GM12878 (cell line): ENCODE measurements at regions not wholly inside any gene's neighbourhood (a gene's known extent, or its start where the extent isn't known, plus 50 kb on each side); places are given as distances from the start of the nearest gene placed in this dataset.

Source experiments
- ATAC-seq: fragments of 200-7000 bp; cut with Tn5 transposase; 3 replicates; pipeline ENCODE4 v1.9.1; 2020; ENCODE audit warnings: mild to moderate bottlenecking, moderate library complexity
- BruUV-seq: library from RNA; stranded (reverse); fragments of 400-500 nt; replicated peaks from 2 replicates; lab custom pipeline; 2021; lab: Mats Ljungman, UMichigan
- CTCF ChIA-PET: fragments of 300-600 bp; sonication (Branson Sonifier 250); formaldehyde crosslinking; extraction: SDS; loops from one replicate; lab custom pipeline; 2021; ENCODE audit warnings: inconsistent platforms; lab: Yijun Ruan, JAX
- POLR2A ChIA-PET: fragments of 350-600 bp; formaldehyde crosslinking; extraction: SDS; loops from one replicate; lab custom pipeline; 2021; ENCODE audit warnings: inconsistent platforms; lab: Charles Lee
- RAD21 ChIA-PET: fragments of 300-600 bp; sonication (Branson Sonifier 250); formaldehyde crosslinking; loops from one replicate; lab custom pipeline; 2023; ENCODE audit warnings: antibody characterized with exemption; ENCODE audit not compliant: unreplicated experiment; lab: Charles Lee
- SMC1A ChIA-PET: fragments of 300-600 bp; sonication (Branson Sonifier 250); formaldehyde crosslinking; loops from one replicate; lab custom pipeline; 2023; ENCODE audit not compliant: unreplicated experiment, uncharacterized antibody; lab: Charles Lee
- DNase-seq: peaks from one replicate; pipeline ENCODE4 v3.0.0-alpha.2; 2011; ENCODE audit warnings: low read depth, low spot score
- FAIRE-seq: peaks from 3 replicates; lab custom pipeline; 2011; peaks lifted over from hg19 to GRCh38; lab: Jason Lieb, UNC
- H2AFZ ChIP-seq: 2 replicates; pipeline ENCODE4 v1.6.0; 2011; ENCODE audit warnings: low read depth, low read length, control low read depth; ENCODE audit not compliant: control insufficient read depth
- H3K27ac ChIP-seq: 2 replicates; pipeline ENCODE4 v1.5.1; 2011; ENCODE audit warnings: control low read depth; ENCODE audit not compliant: control insufficient read depth, insufficient read depth
- H3K27me3 ChIP-seq, 2 experiments: replicated peaks in 1 of 2; 2 replicates each; pipeline versions ENCODE4 v1.6.0 to v1.6.1; 2011; ENCODE audit warnings: low read length in 1 of 2; ENCODE audit not compliant: control insufficient read depth in 2 of 2, insufficient read depth in 2 of 2
- H3K36me3 ChIP-seq, 2 experiments: 2 replicates each; pipeline ENCODE4 v1.5.1; 2011; ENCODE audit warnings: low read length in 1 of 2; ENCODE audit not compliant: control insufficient read depth in 2 of 2, insufficient read depth in 2 of 2
- H3K4me1 ChIP-seq: 2 replicates; pipeline ENCODE4 v1.6.1; 2011; ENCODE audit warnings: mild to moderate bottlenecking, low read length, moderate library complexity, mixed read lengths; ENCODE audit not compliant: control insufficient read depth, insufficient read depth
- H3K4me2 ChIP-seq: 2 replicates; pipeline ENCODE4 v1.6.0; 2011; ENCODE audit warnings: control low read depth; ENCODE audit not compliant: control insufficient read depth, insufficient read depth
- H3K4me3 ChIP-seq: fragments of 200-600 bp; sonication (generic); 2 replicates; pipeline ENCODE4 v1.5.1; 2016
- H3K79me2 ChIP-seq: 2 replicates; pipeline ENCODE4 v1.6.0; 2011; ENCODE audit warnings: low read length; ENCODE audit not compliant: control insufficient read depth, insufficient read depth
- H3K9ac ChIP-seq: 2 replicates; pipeline ENCODE4 v1.8.0; 2011; ENCODE audit warnings: low read length, control low read depth, mixed read lengths; ENCODE audit not compliant: control insufficient read depth, insufficient read depth
- H3K9me3 ChIP-seq: replicated peaks from 3 replicates; pipeline ENCODE4 v1.5.1; 2011; ENCODE audit warnings: mild to moderate bottlenecking, low read length; ENCODE audit not compliant: control insufficient read depth, insufficient read depth
- H4K20me1 ChIP-seq: 2 replicates; pipeline ENCODE4 v1.6.0; 2011; ENCODE audit not compliant: control insufficient read depth, insufficient read depth
- ASH2L ChIP-seq: fragments of 300-600, 200-600 bp; sonication (generic); IDR thresholded peaks from 2 replicates; pipeline ENCODE4 v1.6.1; 2017; ENCODE audit warnings: low read depth, mild to moderate bottlenecking, borderline replicate concordance
- CREM ChIP-seq: IDR thresholded peaks from 2 replicates; pipeline ENCODE4 v1.6.1; 2014; ENCODE audit warnings: antibody characterized with exemption, low read depth
- EGR1 ChIP-seq, 2 experiments: IDR thresholded peaks; 1 replicate in 1 of 2; 2 replicates in 1 of 2; pipeline ENCODE4 v1.6.1; 2011 to 2012; ENCODE audit warnings: low read depth in 2 of 2, low read length in 2 of 2, borderline replicate concordance in 1 of 2, mild to moderate bottlenecking in 1 of 2, moderate library complexity in 1 of 2
- HDAC2 ChIP-seq: fragments of 200-600 bp; sonication (generic); IDR thresholded peaks from 2 replicates; pipeline ENCODE4 v1.6.1; 2017
- KAT2A ChIP-seq: conservative IDR thresholded peaks from 2 replicates; pipeline ENCODE4 v1.6.1; 2011; ENCODE audit warnings: low read depth, low read length; ENCODE audit not compliant: control insufficient read depth
- KLF5 ChIP-seq: fragments of 450-650 bp; IDR thresholded peaks from 2 replicates; pipeline ENCODE4 v1.6.1; 2014; ENCODE audit warnings: mild to moderate bottlenecking; ENCODE audit not compliant: partially characterized antibody
- MLLT1 ChIP-seq: fragments of 450-650 bp; IDR thresholded peaks from 2 replicates; pipeline ENCODE4 v1.6.1; 2016; ENCODE audit warnings: mild to moderate bottlenecking
- MXI1 ChIP-seq: fragments of 150-350 bp; IDR thresholded peaks from 2 replicates; pipeline ENCODE4 v1.6.1; 2011; ENCODE audit warnings: low read depth, mild to moderate bottlenecking, inconsistent platforms, low read length, improper control_type of control experiment
- NR2C1 ChIP-seq: fragments of 450-650 bp; IDR thresholded peaks from 2 replicates; pipeline ENCODE4 v1.6.1; 2017; ENCODE audit warnings: antibody characterized with exemption, mild to moderate bottlenecking, moderate library complexity
- PAX5 ChIP-seq: IDR thresholded peaks from 2 replicates; pipeline ENCODE4 v1.6.1; 2011; ENCODE audit warnings: low read depth, low read length, borderline replicate concordance
- RCOR1 ChIP-seq: conservative IDR thresholded peaks from 2 replicates; pipeline ENCODE4 v1.6.1; 2012; ENCODE audit warnings: low read depth, low read length, improper control_type of control experiment
- RUNX3 ChIP-seq: IDR thresholded peaks from 2 replicates; pipeline ENCODE4 v1.6.1; 2012; ENCODE audit warnings: low read length, inconsistent platforms
- SIX5 ChIP-seq: IDR thresholded peaks from 2 replicates; pipeline ENCODE4 v1.6.1; 2011; ENCODE audit warnings: mild to moderate bottlenecking, low read depth, low read length, moderate library complexity; ENCODE audit not compliant: severe bottlenecking
- SPI1 ChIP-seq: IDR thresholded peaks from 2 replicates; pipeline ENCODE4 v1.6.1; 2011; ENCODE audit warnings: low read depth, mild to moderate bottlenecking, low read length, moderate library complexity, borderline replicate concordance; ENCODE audit not compliant: insufficient read depth
- SREBF1 ChIP-seq: IDR thresholded peaks from 2 replicates; pipeline ENCODE4 v1.6.1; 2012; ENCODE audit warnings: mild to moderate bottlenecking, low read length
- SUPT20H ChIP-seq: IDR thresholded peaks from 2 replicates; pipeline ENCODE4 v1.6.1; 2011; ENCODE audit warnings: low read depth, mild to moderate bottlenecking, low read length, moderate library complexity, borderline replicate concordance; ENCODE audit not compliant: control insufficient read depth
- TBL1XR1 ChIP-seq: IDR thresholded peaks from 2 replicates; pipeline ENCODE4 v1.6.1; 2012; ENCODE audit warnings: low read depth, low read length, improper control_type of control experiment
- ZBED1 ChIP-seq: IDR thresholded peaks from 2 replicates; pipeline ENCODE4 v1.6.1; 2016; ENCODE audit warnings: borderline replicate concordance
- WGBS: methylation state at CpG from one replicate; pipeline ENCODE4 v1.1.6; 2016; ENCODE audit warnings: low lambda C conversion rate; ENCODE audit not compliant: insufficient replicate concordance, insufficient coverage; ENCODE audit errors: missing lambda C conversion rate; 5-methylcytosine and 5-hydroxymethylcytosine counted together
- in situ Hi-C: fragments of 300-500 bp; cut with MboI; formaldehyde crosslinking; loops from 9 replicates; pipeline ENCODE4 v1.14.3; 2018; ENCODE audit warnings: mixed read lengths
- intact Hi-C: fragments of 100-400 bp; cut with micrococcal nuclease; formaldehyde crosslinking; loops from one replicate; pipeline ENCODE4 v1.14.2; 2022; ENCODE audit not compliant: unreplicated experiment
- TF ChIP-seq, protein P1 (sequence below): fragments of 450-650 bp; IDR thresholded peaks from 2 replicates; pipeline ENCODE4 v1.6.1; 2016; ENCODE audit warnings: mild to moderate bottlenecking, moderate library complexity, borderline replicate concordance

DNA sequence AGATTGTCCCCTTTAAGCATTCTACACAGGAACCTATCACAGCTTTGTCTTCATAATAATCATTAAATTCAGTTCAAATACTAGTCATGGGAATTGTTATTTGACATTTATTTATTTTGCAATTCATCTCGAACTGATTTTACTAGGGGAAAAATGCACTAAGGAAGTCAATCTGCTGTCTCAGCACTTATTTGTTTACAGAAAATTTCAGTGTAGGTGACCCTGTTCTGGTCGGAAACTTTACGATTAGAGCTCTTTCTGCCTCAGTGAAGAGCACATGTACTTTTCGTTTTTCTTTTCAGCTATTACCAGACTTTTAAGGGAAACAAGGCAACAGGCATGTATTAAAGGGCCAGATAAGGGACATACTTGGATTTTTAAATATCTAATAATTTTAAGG lies 1405.7 kb upstream of the ZEB2 start (continued):
- TF ChIP-seq, protein P1, sequence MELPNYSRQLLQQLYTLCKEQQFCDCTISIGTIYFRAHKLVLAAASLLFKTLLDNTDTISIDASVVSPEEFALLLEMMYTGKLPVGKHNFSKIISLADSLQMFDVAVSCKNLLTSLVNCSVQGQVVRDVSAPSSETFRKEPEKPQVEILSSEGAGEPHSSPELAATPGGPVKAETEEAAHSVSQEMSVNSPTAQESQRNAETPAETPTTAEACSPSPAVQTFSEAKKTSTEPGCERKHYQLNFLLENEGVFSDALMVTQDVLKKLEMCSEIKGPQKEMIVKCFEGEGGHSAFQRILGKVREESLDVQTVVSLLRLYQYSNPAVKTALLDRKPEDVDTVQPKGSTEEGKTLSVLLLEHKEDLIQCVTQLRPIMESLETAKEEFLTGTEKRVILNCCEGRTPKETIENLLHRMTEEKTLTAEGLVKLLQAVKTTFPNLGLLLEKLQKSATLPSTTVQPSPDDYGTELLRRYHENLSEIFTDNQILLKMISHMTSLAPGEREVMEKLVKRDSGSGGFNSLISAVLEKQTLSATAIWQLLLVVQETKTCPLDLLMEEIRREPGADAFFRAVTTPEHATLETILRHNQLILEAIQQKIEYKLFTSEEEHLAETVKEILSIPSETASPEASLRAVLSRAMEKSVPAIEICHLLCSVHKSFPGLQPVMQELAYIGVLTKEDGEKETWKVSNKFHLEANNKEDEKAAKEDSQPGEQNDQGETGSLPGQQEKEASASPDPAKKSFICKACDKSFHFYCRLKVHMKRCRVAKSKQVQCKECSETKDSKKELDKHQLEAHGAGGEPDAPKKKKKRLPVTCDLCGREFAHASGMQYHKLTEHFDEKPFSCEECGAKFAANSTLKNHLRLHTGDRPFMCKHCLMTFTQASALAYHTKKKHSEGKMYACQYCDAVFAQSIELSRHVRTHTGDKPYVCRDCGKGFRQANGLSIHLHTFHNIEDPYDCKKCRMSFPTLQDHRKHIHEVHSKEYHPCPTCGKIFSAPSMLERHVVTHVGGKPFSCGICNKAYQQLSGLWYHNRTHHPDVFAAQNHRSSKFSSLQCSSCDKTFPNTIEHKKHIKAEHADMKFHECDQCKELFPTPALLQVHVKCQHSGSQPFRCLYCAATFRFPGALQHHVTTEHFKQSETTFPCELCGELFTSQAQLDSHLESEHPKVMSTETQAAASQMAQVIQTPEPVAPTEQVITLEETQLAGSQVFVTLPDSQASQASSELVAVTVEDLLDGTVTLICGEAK = no peak
- no peak for TF ChIP-seq EGR1 (IDR thresholded peaks at IDR 0.05; ENCODE audit: borderline replicate concordance in 1 of 2, low read depth in 2 of 2, low read length in 2 of 2)
- TF ChIP-seq RCOR1 = no peak
- TF ChIP-seq KAT2A = no peak
- TF ChIP-seq MXI1 = no peak
- TF ChIP-seq, all 136 proteins: peak for 0

DNA sequence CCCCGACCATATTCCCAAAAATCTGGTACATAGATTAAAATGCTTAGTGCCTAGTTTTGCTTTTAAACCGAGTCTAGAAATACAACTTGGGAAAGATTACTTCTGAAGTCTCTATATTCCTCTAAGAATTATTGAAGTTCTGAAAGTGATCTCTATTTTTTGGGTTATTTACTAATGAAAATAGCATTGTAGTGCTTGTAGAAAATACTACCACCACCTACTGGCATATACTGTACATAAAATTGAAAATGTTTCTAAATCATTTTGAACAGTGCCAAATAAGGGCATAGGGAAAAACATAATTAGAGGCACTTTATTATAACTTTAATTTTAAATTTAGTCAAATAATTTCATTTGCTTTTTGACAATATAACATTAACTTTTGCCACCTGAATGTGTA lies 1399.6 kb upstream of the ZEB2 start:
- FAIRE-seq = no peak
- 0% methylated on average over 2 of the region's 2 CpGs for WGBS
- RAD21 ChIA-PET = no interaction called here
- TF ChIP-seq HDAC2 (no peak), SUPT20H (no peak), KLF5 (no peak), TBL1XR1 (no peak), RUNX3 (no peak), ASH2L (no peak), NR2C1 (no peak), SPI1 (no peak), ZBED1 (no peak), MLLT1 (no peak), SIX5 (no peak), PAX5 (no peak), CREM (no peak), SREBF1 (no peak)

More for the DNA sequence above, 1399.6 kb upstream of the ZEB2 start:
- intact Hi-C loops = no loop called here
- Histone ChIP-seq H3K4me1 (no peaks in the 10 kb centered on the region), H3K4me2 (no peak overlapping the region), H3K9ac (no peak overlapping the region), H3K9me3 (no peaks in the 10 kb centered on the region), H2AFZ (no peak overlapping the region), H3K27me3 (no peaks in the 10 kb centered on the region), H3K36me3 (no peaks in the 10 kb centered on the region), H4K20me1 (no peaks in the 10 kb centered on the region), H3K79me2 (no peaks in the 10 kb centered on the region), H3K27ac (no peak overlapping the region), H3K4me3 (no peak overlapping the region)
- in situ Hi-C loops = no loop called here
- POLR2A ChIA-PET = no interaction called here
- BruUV-seq = no TSS peak
- CTCF ChIA-PET = interaction anchor here (0.9 kb wide), 1 partner anchor 8 kb away, joined by 3 read pairs; no protein-coding TSS in a partner anchor
- SMC1A ChIA-PET = no interaction called here
- ATAC-seq (no peak), DNase-seq (no peak)
